NCI-H82 treated with DMSO at 0.1 percent for 48 hours (cell line): ENCODE measurements at regions not wholly inside any gene's neighbourhood (a gene's known extent, or its start where the extent isn't known, plus 50 kb on each side); places are given as distances from the start of the nearest gene placed in this dataset.

Experiments
- DNase-seq: peaks from one replicate; lab custom pipeline; 2025; ENCODE audit not compliant: unreplicated experiment; lab: John Stamatoyannopoulos, UW

GRCh38 chr11:56932572-56933220, 56.0 kb upstream of the OR5AK2 start:
- DNase-seq, result no peak

GRCh38 chr11:56923116-56923515, 65.6 kb upstream of the OR5AK2 start:
- no peak for DNase-seq

GRCh38 chr11:56922421-56922820, 66.3 kb upstream of the OR5AK2 start:
- no peak for DNase-seq

GRCh38 chr11:56917708-56918400, 70.9 kb upstream of the OR5AK2 start:
- DNase-seq, result no peak

- no peak for DNase-seq
Observed at GRCh38 chr11:56916587-56916986, 72.1 kb upstream of the OR5AK2 start.

GRCh38 chr11:56916162-56916561, 72.6 kb upstream of the OR5AK2 start:
- DNase-seq, result no peak

- DNase-seq, result no peak
Observed at GRCh38 chr11:56911312-56911711, 77.4 kb upstream of the OR5AK2 start.

GRCh38 chr11:56910785-56911184, 77.9 kb upstream of the OR5AK2 start:
- DNase-seq, result no peak

- DNase-seq, result no peak
Observed at GRCh38 chr11:56910046-56910773, 78.5 kb upstream of the OR5AK2 start.

GRCh38 chr11:56909563-56909962, 79.2 kb upstream of the OR5AK2 start:
- DNase-seq, result no peak

GRCh38 chr11:56909080-56909479, 79.6 kb upstream of the OR5AK2 start:
- no peak for DNase-seq

- no peak for DNase-seq
Observed at GRCh38 chr11:56906683-56907148, 82.0 kb upstream of the OR5AK2 start.

GRCh38 chr11:56905936-56906335, 82.8 kb upstream of the OR5AK2 start:
- no peak for DNase-seq

- no peak for DNase-seq
Observed at GRCh38 chr11:56905442-56905841, 83.3 kb upstream of the OR5AK2 start.

- DNase-seq, result no peak
Observed at GRCh38 chr11:56898856-56899255, 89.9 kb upstream of the OR5AK2 start.

- no peak for DNase-seq
Observed at GRCh38 chr11:56890584-56891305, 98.0 kb upstream of the OR5AK2 start.

- no peak for DNase-seq
Observed at GRCh38 chr11:56889986-56890385, 98.7 kb upstream of the OR5AK2 start.

- no peak for DNase-seq
Observed at GRCh38 chr11:56887940-56888339, 100.8 kb upstream of the OR5AK2 start.

GRCh38 chr11:56886455-56886854, 102.3 kb upstream of the OR5AK2 start:
- DNase-seq, result no peak

- no peak for DNase-seq
Observed at GRCh38 chr11:56885854-56886253, 102.9 kb upstream of the OR5AK2 start.

GRCh38 chr11:56885177-56885576, 103.5 kb upstream of the OR5AK2 start:
- no peak for DNase-seq
